Right kidney (tissue), 1 donor: ENCODE measurements at regions not wholly inside any gene's neighbourhood (a gene's known extent, or its start where the extent isn't known, plus 50 kb on each side); places are given as distances from the start of the nearest gene placed in this dataset.

Source experiments
- DNase-seq: peaks from one replicate; pipeline ENCODE4 v3.0.0-alpha.2; 2016

- DNase-seq = no peak
Measured at GRCh38 chr21:15326032-15326867, 261.4 kb upstream of the NRIP1 start.

GRCh38 chr21:15327637-15328265 lies 263.0 kb upstream of the NRIP1 start:
- DNase-seq = no peak

GRCh38 chr21:15329191-15329590 lies 264.4 kb upstream of the NRIP1 start:
- no peak for DNase-seq

- no peak for DNase-seq
Measured at GRCh38 chr21:15330872-15331271, 266.1 kb upstream of the NRIP1 start.

- no peak for DNase-seq
Measured at GRCh38 chr21:15332572-15332971, 267.8 kb upstream of the NRIP1 start.

- no peak for DNase-seq
Measured at GRCh38 chr21:15333136-15333710, 268.4 kb upstream of the NRIP1 start.

DNA sequence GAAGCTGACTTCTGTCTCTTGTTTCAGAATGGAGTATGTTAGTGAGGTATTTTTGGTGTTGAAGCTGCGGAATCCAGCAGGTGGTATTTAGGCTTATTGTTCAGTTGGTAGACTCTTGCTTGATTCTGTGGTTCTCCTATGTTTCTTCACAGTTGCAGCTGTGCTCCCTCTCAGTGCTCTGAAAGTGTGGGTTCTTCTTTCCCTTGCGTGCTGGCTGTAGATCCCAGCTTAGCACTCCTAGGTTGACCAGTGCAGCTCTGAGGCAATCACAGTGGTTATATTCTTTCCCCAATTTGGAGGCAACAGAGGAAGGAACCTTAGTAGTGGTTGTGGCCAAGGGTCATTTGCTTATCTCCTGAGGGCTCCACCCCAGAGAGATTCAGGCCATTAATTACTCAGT lies 269.2 kb upstream of the NRIP1 start:
- no peak for DNase-seq

- no peak for DNase-seq
Measured at GRCh38 chr21:15343066-15343465, 278.3 kb upstream of the NRIP1 start.

- no peak for DNase-seq
Measured at GRCh38 chr21:15352009-15352408, 287.2 kb upstream of the NRIP1 start.

- no peak for DNase-seq
Measured at GRCh38 chr21:15353546-15353945, 288.7 kb upstream of the NRIP1 start.

GRCh38 chr21:15354516-15354915 lies 289.7 kb upstream of the NRIP1 start:
- DNase-seq = no peak

- no peak for DNase-seq
Measured at GRCh38 chr21:15355066-15355465, 290.3 kb upstream of the NRIP1 start.

- no peak for DNase-seq
Measured at GRCh38 chr21:15359251-15359650, 294.5 kb upstream of the NRIP1 start.

- no peak for DNase-seq
Measured at GRCh38 chr21:15362458-15362857, 297.7 kb upstream of the NRIP1 start.

DNA sequence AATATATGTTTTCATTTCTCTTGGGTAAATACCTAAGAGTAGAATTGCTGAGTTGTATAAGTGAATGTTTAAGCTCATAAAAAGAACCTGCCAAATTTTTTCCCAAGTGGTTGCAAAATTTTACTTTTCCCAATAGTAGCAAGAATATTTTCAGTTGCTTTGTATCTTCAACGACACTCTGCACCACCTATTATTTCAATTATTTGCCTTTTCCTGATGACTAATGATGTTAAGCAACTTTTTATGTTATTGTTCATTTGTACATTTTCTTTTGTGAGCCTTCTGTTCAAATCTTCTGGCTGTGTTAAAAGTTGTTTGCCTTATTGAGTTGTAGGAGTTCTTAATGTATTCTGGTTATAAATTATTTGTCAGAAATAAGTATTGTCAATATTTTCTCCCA lies 299.1 kb upstream of the NRIP1 start:
- DNase-seq = no peak

- no peak for DNase-seq
Measured at GRCh38 chr21:15365751-15366392, 301.1 kb upstream of the NRIP1 start.

GRCh38 chr21:15366555-15366954 lies 301.8 kb upstream of the NRIP1 start:
- DNase-seq = no peak

- DNase-seq = no peak
Measured at GRCh38 chr21:15367061-15367626, 302.3 kb upstream of the NRIP1 start.

- DNase-seq = no peak
Measured at GRCh38 chr21:15370462-15370975, 305.7 kb upstream of the NRIP1 start.

DNA sequence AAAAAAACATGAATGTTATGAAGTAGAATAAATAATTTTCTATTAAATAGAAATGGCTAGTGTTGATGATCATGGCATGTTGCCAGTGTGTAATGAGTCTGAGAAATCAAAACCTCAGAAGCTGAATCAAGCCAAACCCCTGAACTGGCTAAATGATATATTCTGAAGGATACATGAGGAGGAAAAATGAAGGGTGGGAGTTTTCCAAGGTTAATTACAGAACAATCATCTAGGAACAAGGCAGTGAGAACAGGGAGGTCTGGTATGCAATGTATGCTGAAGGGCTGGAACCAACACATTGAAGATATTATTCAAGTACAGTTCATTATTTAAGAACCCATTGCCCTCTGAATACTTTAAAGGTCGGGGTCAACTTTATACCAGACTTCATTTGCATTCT lies 309.1 kb upstream of the NRIP1 start:
- DNase-seq = no peak

DNA sequence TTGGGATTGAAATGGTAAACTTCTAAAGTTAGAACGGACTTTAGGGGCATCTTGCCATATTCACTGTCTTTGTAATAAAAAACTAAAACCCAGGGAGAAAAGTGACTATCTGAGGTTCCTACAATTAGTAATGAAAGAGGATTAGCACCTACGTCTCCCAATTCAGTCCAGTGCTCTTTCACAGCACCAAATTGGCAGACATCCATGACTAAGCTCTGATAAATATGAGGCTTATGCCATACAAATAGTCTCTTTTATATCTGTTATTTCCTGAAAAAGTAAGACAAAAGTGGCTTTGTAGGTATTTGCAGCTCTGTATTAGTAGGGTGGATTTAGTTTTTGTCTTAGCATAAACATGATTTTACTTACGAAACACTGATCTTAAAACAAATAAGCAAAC lies 315.0 kb upstream of the NRIP1 start:
- DNase-seq = no peak

GRCh38 chr21:15383588-15383987 lies 318.8 kb upstream of the NRIP1 start:
- DNase-seq = no peak

- no peak for DNase-seq
Measured at GRCh38 chr21:15390049-15390448, 325.2 kb upstream of the NRIP1 start.
